WI38 (cell line): ENCODE measurements at regions not wholly inside any gene's neighbourhood (a gene's known extent, or its start where the extent isn't known, plus 50 kb on each side); places are given as distances from the start of the nearest gene placed in this dataset.
"Not testable (repeated sequence)": the region's sequence is repeated elsewhere in the genome, so short reads cannot be mapped to it uniquely, and the experiment has no call there.

Experiments
- H3K4me3 ChIP-seq: 2 replicates; pipeline ENCODE4 v1.5.1; 2011; ENCODE audit warnings: low read depth, mild to moderate bottlenecking, control low read depth, low read length
- TF ChIP-seq, protein P1 (sequence below): IDR thresholded peaks from 2 replicates; pipeline ENCODE4 v1.5.1; 2012; ENCODE audit warnings: low read depth, mild to moderate bottlenecking, control low read depth, low read length

- no peak overlapping the region for H3K4me3 ChIP-seq
- TF ChIP-seq, protein P1, sequence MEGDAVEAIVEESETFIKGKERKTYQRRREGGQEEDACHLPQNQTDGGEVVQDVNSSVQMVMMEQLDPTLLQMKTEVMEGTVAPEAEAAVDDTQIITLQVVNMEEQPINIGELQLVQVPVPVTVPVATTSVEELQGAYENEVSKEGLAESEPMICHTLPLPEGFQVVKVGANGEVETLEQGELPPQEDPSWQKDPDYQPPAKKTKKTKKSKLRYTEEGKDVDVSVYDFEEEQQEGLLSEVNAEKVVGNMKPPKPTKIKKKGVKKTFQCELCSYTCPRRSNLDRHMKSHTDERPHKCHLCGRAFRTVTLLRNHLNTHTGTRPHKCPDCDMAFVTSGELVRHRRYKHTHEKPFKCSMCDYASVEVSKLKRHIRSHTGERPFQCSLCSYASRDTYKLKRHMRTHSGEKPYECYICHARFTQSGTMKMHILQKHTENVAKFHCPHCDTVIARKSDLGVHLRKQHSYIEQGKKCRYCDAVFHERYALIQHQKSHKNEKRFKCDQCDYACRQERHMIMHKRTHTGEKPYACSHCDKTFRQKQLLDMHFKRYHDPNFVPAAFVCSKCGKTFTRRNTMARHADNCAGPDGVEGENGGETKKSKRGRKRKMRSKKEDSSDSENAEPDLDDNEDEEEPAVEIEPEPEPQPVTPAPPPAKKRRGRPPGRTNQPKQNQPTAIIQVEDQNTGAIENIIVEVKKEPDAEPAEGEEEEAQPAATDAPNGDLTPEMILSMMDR, result no peak
Observed at GRCh38 chr17:27209316-27209715, 84.6 kb upstream of the WSB1 start.

GRCh38 chr17:27210809-27211208 lies 83.1 kb upstream of the WSB1 start:
- H3K4me3 ChIP-seq, result not testable (repeated sequence)

DNA sequence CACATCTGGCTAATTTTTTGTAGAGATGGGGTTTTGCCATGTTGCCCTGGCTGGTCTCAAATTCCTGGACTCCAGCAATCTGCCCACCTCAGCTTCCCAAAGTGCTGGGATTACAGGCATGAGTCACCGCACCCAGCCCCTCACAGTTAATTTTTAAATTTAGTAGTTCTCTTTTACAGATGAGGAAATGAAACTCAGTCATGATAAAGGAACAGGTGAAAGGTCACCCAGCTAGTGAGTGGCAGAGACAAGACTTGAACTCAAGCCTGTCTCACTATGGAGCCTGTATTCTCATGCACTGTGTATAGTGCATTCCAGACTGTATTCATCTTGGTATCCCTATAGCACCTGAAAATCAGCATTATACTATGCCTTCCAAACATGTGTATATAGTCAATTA lies 77.1 kb upstream of the WSB1 start:
- H3K4me3 ChIP-seq, result no peak overlapping the region
- TF ChIP-seq, protein P1, result no peak

DNA sequence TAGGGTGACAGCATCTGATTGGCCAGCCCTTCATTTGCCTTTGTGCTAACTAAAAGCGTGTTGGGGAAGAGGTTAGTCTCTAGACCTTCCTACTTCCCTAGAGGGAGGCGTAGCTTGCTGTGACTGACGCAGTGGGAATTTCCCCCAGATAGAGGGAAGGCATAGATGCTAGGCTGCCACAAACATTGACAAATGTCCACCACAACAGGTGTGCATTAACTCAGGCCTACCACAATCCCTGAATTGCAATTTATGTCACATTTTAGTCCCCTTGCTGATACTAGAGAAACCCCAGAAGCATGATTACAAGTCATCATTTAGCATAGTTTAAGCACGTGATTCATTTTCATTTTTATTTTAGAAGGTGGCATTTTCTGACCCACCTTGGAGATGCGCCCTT lies 76.3 kb upstream of the WSB1 start:
- no peak overlapping the region for H3K4me3 ChIP-seq
- TF ChIP-seq, protein P1, result no peak

- TF ChIP-seq, protein P1, result no peak
- no peak overlapping the region for H3K4me3 ChIP-seq
Observed at GRCh38 chr17:27218041-27218440, 75.9 kb upstream of the WSB1 start.

GRCh38 chr17:27218719-27219488 lies 75.0 kb upstream of the WSB1 start:
- no peak overlapping the region for H3K4me3 ChIP-seq
- TF ChIP-seq, protein P1, result no peak

DNA sequence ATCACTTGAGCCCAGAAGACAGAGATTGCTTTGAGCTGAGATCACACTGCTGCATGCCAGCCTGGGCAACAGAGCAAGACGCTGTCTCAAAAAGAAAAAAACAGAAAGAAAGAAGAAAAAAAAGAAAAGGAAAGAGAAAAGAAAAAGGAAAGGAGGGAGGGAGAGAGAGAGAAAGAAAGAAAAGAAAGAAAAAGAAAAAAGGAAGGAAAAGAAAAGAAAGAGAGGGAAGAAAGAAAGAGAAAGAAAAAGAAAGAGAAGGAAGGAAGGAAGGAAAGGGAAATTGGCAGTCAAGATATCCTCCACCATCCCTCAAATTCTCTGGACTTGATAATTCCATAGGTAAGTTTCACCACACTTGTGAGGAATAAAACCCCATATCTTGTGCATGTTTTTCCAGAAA lies 71.4 kb upstream of the WSB1 start:
- TF ChIP-seq, protein P1, result no peak
- H3K4me3 ChIP-seq, result no peak overlapping the region
